Fibroblast of the aortic adventitia (primary cell): ENCODE measurements at regions not wholly inside any gene's neighbourhood (a gene's known extent, or its start where the extent isn't known, plus 50 kb on each side); places are given as distances from the start of the nearest gene placed in this dataset.

ENCODE experiments used
- DNase-seq: peaks from one replicate; pipeline ENCODE4 v3.0.0-alpha.2; 2010; ENCODE audit warnings: low read depth
- H3K4me3 ChIP-seq: 2 replicates; pipeline ENCODE4 v1.5.1; 2011; ENCODE audit warnings: low read depth, mild to moderate bottlenecking, control low read depth, low read length, moderate library complexity
- TF ChIP-seq, protein P1 (sequence below): IDR thresholded peaks from 2 replicates; pipeline ENCODE4 v1.5.1; 2011; ENCODE audit warnings: mild to moderate bottlenecking, low read length, control low read depth, inconsistent platforms; ENCODE audit not compliant: insufficient read depth

GRCh38 chr15:70416829-70417228 lies 319.1 kb upstream of the TLE3 start:
- TF ChIP-seq, protein P1, sequence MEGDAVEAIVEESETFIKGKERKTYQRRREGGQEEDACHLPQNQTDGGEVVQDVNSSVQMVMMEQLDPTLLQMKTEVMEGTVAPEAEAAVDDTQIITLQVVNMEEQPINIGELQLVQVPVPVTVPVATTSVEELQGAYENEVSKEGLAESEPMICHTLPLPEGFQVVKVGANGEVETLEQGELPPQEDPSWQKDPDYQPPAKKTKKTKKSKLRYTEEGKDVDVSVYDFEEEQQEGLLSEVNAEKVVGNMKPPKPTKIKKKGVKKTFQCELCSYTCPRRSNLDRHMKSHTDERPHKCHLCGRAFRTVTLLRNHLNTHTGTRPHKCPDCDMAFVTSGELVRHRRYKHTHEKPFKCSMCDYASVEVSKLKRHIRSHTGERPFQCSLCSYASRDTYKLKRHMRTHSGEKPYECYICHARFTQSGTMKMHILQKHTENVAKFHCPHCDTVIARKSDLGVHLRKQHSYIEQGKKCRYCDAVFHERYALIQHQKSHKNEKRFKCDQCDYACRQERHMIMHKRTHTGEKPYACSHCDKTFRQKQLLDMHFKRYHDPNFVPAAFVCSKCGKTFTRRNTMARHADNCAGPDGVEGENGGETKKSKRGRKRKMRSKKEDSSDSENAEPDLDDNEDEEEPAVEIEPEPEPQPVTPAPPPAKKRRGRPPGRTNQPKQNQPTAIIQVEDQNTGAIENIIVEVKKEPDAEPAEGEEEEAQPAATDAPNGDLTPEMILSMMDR = no peak
- DNase-seq = no peak
- H3K4me3 ChIP-seq = no peak overlapping the region

DNA sequence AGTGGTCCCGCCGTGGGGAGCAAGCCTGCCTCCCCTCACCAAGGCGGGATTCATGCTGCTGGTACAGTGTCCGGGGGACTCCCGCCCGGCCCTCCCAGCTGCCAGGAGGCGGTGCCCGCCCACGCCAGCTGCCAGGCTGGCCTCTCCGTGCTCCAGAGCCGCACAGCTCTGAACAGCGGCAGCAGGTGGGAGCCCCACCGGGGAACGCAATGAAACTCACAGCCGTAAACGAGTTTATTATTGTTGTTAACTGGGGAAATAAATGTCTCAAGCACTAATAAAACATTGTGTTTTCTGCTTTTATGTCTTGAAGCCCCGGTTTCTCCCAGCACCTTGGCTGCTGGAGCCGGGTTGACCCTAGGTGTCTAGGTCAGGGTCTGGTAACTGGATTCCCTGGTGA lies 317.7 kb upstream of the TLE3 start:
- TF ChIP-seq, protein P1 = no peak
- H3K4me3 ChIP-seq = no peak overlapping the region
- DNase-seq = no peak

DNA sequence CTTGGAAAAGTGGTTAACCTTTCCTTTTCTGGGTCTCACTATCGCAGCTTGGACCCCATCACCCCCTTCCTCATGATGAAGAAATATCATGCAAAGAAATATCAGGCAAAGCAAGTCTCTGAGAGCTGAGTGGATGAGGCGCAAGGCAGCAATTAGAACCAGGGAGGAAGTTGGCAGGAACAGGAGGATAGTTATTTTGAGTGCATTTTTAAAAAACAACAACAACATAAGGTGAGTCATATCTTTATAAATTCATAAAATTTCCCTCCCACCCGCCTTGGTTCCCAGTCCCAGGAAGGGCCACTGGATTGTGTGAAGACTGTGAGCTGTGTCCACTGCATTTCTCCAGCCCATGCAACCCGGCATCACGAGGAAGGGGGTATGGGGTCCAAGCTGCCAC lies 316.9 kb upstream of the TLE3 start:
- TF ChIP-seq, protein P1 = no peak
- no peak overlapping the region for H3K4me3 ChIP-seq
- no peak for DNase-seq

DNA sequence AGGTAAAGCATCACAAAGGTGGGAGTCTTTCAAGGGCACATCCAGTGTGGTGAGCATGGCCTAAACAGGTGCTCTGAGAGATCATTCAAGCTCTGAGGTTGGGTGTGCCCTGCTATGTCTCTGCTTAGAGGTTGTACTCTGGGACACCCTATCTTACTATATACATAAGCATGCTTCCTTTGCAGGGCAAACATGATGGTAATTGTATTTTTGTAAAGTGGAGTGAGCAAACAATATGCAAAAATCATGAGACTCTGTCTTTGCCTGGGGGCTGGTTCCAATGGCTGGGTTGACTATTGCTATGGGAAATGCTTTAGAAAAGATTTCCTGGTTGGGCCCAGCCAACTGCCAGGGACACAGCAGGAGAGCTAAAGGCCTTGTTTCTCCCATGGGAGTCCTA lies 315.1 kb upstream of the TLE3 start:
- H3K4me3 ChIP-seq = no peak overlapping the region
- DNase-seq = no peak
- TF ChIP-seq, protein P1 = no peak

GRCh38 chr15:70411143-70411863 lies 313.6 kb upstream of the TLE3 start:
- TF ChIP-seq, protein P1 = no peak
- DNase-seq = no peak
- no peak overlapping the region for H3K4me3 ChIP-seq

- H3K4me3 ChIP-seq = no peak overlapping the region
- TF ChIP-seq, protein P1 = no peak
- DNase-seq = no peak
Measured at GRCh38 chr15:70410371-70410985, 312.8 kb upstream of the TLE3 start.
